ENCODE measurements at regions not wholly inside any gene's neighbourhood (a gene's known extent, or its start where the extent isn't known, plus 50 kb on each side); places are given as distances from the start of the nearest gene placed in this dataset.

DNA sequence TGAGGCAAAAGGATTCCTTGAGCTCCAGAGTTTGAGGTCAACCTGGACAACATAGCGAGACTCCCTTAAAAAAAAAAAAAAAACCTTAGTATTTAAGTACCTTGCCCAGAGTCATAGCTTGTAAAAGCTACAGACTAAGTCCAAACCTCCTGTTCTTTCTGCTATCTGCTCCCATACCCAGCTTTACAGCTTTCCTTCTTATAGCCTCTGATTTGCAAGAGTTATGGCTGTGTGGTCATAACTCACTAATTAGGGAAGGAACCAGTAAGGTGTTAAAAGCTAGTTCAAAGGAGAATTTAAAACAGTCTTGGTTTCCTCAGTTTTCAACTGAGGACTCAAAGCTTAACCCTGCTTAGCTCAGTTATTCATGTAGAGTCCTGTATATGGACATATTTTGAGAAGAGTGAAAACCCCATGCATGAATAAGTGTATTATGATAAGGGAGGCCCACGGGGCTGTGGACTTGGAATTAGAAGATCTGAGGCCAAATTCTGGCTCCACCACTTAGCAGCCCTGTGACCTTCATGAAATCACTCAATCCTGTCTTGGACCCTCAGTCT, 135.5 kb upstream of the SMAD3 start:
- no peak for DNase-seq (ENCODE audit: low read depth)

DNA sequence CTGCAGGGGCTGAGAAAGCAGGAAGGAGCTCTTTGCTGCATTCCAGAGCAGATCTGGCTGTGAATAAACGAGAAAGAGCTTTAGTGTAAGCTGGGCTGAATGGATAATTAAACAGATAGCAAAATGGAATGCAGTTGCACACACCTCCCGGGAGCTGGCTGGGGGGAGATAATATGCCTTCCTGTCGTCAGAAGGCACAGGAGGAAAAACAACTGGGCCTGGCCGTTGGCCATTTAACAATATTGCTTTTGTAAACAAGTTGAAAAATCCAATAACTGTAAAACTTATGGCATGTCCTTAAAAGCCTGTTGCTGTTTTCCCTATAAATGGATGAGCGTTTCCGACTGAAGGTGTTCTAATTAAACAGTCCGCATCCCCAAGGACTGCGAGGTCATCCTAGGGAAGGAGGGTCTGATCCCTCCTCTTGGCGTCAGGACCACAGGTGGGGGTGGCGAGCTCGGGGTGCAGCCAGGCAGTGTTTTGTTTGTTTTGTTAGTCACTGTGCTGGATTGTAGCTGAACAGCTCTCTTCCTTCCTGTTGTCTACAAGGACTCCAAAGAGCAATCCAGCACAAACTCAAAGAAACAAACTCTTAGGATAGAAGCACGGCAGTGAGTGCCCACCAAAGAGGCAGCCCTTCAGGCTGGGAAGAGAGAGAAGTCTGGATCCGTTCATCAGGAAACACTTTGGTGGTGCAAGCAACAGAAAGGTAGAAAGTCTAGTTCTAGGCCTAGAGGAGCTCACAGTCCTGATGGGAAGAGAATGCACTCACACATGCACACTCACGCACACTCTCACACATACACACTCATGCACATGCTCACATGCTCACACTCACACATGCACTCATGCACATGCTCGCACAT, 133.4 kb upstream of the SMAD3 start:
- DNase-seq (ENCODE audit: low read depth), result peak; percentile 63

DNA sequence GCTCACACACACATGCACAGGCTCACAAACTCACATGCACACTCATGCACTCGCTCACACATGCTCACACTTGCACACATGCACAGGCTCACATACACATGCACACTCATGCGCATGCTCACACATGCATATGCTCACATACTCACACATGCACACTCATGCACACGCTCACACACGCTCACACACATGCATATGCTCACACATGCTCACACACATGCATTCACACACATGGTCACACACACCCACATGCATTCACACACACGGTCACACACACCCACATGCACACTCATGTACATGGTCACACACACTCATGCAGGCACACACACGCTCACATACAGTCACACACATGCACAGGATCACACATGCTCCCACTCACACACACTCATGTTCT, 132.8 kb upstream of the SMAD3 start:
- no peak for DNase-seq (ENCODE audit: low read depth)

- no peak for DNase-seq (ENCODE audit: low read depth)
Measured at GRCh38 chr15:66933932-66934867, 131.2 kb upstream of the SMAD3 start.

GRCh38 chr15:66934868-66935520, 130.4 kb upstream of the SMAD3 start:
- DNase-seq (ENCODE audit: low read depth), result no peak

- no peak for DNase-seq (ENCODE audit: low read depth)
Measured at GRCh38 chr15:66935688-66936087, 129.7 kb upstream of the SMAD3 start.

GRCh38 chr15:66936109-66936860, 129.1 kb upstream of the SMAD3 start:
- peak; percentile 86 for DNase-seq (ENCODE audit: low read depth)

DNA sequence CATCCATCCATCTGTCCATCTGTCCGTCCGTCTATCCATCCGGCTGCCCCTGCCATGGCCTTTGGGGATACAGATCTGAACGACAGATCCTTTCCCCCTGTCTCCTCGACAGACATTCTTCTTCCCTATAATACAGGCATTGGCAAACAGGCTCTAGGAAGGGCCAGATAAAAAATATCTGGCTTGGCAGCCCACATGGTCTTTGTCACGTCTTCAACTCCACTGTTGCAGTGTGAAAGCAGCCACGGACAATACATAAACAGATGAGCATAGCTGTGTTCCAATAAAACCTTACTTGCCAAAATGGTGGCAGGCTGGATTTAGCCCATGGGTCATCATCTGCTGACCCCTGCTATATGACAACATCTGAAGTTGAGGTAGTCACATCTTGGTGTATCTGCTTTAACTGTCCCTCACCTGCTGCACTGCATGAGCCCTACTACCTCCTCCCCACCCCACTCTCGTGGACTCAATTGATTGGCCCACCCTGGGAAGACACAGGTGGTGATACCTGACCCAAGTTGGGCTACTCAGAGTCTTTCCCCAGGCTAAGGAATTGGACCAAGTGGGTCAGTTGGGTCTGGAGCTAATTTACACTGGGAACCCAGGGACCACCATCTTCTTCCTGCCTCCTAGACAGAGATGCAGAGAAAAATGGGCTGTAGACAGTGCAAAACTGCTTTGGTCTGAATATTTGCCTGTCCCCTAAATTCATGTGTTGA, 128.4 kb upstream of the SMAD3 start:
- no peak for DNase-seq (ENCODE audit: low read depth)

- DNase-seq (ENCODE audit: low read depth), result no peak
Measured at GRCh38 chr15:66937588-66937987, 127.8 kb upstream of the SMAD3 start.

- DNase-seq (ENCODE audit: low read depth), result no peak
Measured at GRCh38 chr15:66938114-66938830, 127.1 kb upstream of the SMAD3 start.

DNA sequence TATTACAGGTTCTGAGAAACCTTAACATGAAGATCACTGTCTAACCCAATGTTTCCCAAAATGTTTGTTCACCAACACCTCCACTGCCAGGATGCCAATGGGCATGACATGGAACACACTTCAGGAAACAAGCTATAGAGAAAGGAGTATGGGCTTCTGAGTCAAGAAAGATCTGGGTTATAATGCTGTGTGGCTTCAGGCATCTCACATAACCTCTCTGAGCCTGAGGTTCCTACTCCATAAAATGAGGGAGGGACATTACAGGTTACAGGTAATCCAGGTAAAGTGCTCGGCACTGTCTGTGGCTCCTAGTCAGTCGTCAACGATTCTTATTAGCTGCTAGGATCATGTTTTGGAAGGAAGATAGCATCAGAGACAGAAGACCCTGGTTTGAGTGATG, 126.4 kb upstream of the SMAD3 start:
- DNase-seq (ENCODE audit: low read depth), result no peak

DNA sequence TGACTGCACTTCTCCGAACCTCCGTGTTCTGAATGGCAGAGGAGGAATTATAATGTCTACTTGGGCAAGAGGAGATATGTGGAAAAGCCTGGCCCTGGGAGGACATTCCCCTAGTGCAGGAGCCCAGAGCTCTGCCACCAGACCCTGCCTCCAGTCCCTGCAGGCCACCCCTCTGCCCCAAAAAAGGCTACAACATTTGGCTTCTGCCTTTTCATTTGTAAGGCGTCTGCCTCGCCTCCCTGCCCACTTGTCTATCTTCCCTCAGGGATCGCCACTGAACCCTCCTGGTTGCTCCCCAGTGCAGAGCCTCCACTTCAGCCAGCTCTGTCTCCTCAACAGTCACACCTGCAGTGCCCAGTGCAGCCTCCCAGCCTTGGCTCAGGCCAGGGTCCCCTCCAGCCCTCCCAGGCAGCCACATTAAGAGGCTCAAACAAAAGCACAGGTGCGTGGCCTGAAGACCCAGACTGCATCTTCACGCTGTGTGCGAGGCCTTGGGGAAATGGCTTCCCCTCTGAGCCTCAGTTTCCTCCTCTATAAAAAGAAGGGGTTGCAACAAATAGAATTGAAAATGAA, 125.9 kb upstream of the SMAD3 start:
- DNase-seq (ENCODE audit: low read depth), result no peak

DNA sequence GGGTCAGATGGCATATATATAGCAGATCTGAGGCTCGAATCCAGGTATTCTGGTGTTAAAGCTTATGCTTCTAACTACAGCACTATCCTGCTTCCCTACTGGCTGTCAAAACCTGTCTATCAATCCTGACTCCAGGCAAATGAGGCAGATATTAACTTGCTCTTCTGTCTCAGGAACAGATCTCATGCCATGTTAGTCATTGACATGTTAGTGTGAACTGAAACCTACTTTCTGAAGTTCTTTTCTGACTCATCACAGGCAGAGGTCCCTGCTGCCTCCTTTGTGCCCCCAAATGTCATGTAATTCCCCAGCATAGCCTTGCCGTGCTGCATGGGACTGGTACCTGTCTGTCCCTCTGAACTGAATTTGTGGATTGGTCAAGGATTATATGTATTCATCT, 125.0 kb upstream of the SMAD3 start:
- DNase-seq (ENCODE audit: low read depth), result peak; percentile 37

DNA sequence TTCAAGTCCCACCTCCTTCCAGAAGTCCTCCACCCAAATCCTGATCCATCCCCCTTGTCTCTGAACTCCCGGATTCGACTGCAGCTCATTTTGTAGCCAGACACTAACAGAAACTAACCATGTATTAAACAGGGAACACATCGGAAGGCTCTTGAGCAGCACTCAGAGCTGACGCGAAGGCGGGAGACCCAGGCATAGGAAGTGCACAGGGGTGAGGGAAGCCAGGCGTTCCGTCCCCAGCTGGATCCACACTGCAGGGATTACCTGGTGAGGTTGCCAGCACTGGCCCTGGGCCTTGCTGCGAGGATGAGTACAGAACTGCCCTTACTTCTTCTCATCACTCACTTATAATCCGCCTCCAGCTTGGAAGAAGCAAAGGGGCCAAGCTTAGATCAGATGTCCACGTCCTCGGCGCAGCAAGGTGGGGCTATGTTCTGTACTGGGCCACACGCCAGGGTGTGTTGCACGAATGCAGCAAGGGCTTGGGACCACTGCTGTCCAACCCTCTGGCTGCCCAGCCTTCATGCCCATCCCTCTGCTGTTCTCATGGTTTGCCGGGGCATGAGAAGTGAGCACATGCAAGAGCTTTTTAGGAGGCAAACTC, 124.2 kb upstream of the SMAD3 start:
- DNase-seq (ENCODE audit: low read depth), result no peak

GRCh38 chr15:66941791-66942190, 123.6 kb upstream of the SMAD3 start:
- no peak for DNase-seq (ENCODE audit: low read depth)

DNA sequence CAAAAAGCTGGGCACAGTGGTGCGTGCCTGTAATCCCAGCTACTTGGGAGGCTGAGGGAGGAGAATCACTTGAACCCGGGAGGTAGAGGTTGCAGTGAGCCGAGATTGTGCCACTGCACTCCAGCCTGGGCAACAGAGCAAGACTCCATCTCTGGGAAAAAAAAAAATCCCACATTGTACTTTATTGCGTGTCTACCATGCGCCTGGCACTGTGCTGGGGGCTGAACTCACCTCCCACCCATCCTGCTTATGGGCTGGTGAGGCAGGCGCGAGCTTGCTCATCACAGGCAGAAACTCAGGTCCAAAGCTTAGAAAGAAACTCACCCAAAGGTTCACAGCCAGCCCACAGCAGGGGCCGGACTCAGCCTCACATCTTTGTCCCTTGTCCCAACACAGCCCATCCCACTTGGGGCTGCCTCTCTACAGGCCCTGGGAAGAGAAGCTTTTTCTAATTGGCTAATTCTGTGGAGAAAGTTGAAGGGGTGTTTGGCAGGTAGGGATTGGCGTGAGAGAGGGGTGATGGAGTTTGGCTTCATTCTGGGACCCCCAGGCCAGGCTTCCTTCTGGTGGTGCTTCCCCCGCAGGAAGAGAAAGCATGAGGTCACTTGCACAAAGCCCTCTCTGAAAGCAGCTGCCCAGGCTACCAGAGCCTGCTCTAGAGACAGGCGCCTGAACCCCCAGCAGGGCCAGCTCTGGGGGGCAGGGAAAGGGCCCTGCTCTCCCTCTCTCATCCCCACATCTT, 122.6 kb upstream of the SMAD3 start:
- DNase-seq (ENCODE audit: low read depth), result no peak

DNA sequence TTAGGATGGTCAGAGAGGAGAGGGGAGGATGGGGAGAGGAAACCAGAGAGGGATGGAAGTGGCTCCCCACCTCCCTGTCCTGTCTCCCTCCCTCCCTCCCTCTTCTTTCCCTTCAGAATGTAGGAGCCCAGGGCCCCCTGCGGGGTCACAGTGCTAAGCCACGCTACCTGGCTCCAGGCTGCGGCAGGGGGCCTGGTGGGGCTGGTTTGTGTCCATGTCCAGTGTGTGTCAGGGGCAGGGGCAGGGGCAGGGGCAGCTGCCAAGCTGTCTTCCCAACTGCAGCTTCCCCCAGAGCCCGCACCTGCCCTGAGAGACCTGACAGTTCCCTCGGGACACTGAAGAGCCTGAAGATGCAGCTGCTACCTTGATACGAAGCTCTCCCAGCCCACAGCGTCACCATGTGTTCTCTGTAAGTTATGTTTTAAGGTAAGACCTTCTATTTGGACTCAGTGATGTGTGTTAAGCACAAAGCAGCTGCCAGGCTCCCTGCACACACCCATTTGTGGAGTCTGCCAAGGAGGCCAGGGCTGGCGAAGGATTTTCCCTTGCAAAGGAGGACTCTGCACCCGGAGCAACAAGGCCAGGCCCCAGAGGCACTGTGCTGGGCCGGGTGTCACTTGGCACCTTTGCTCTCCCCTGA, 121.8 kb upstream of the SMAD3 start:
- no peak for DNase-seq (ENCODE audit: low read depth)

- DNase-seq (ENCODE audit: low read depth), result no peak
Measured at GRCh38 chr15:66944121-66944520, 121.3 kb upstream of the SMAD3 start.

Measured in RPMI7951 (cell line).